D341Med (cell line): ENCODE measurements at regions not wholly inside any gene's neighbourhood (a gene's known extent, or its start where the extent isn't known, plus 50 kb on each side); places are given as distances from the start of the nearest gene placed in this dataset.
"Not testable (repeated sequence)": the region's sequence is repeated elsewhere in the genome, so short reads cannot be mapped to it uniquely, and the experiment has no call there.

ENCODE experiments used
- DNase-seq: peaks from one replicate; pipeline ENCODE4 v3.0.0; 2012; ENCODE audit warnings: low spot score

DNA sequence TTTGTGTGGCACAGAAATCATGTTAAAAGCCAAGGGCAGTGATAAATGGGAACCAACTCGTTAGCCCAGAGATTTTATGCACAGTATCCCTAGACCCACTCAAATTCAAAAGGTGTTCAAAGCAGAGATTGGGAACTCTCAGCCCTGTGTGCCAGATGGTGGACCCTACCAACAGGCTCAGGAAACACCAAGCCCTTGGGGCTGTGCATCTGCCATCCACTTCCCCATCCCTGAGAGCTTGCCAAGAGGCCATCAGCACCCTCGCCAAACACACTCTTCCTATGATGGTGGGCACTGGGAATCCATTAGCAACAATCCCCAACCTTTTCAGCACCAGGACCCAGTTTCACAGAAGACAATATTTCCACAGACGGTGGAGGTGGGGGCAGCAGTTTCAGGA is 194.2 kb upstream of the NFIA start:
- no peak for DNase-seq

DNA sequence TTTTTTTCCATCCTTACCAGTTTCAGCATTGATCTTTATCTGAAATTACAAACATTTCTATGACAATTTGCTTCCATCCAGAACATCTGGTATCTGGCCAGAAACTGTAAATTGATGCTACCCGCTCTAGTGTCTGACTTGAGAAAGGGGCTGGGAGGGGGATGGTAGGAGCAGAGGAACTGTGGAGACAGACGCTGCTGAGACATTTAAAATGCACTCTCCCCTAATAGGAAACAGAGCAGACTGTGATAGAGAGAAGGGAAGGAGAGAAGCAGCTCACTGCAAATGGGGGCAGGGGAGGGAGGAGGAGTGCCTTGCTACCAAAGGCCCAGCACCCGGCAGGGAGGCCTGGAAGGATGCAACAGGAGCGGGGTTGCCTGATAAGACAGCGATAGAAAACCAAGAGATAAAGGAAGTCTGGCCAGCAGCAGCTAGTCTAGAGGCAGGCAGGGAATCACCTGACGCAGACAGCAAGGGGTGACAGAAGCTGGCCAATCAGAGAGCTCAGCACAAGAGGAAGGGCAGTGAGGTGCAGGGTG is 195.5 kb upstream of the NFIA start:
- no peak for DNase-seq

DNA sequence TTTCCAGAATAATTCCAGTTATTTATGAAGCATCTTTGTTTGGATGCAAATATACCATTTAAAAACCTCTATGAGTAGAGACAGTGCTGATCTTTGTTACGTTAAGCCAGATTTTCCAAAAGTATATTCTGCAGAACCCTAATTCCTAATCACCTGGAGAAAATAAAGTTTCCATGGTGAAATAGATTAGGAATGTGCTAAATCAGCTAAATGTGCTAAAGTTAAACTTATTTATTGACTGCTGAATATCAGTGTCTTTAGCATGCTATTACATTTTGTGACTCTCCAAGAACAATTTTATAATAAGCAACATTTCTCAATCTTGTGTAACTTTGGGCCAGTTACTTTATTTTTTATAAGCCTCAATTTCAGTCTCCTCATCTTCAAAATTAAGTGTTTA is 196.3 kb upstream of the NFIA start:
- DNase-seq = no peak

DNA sequence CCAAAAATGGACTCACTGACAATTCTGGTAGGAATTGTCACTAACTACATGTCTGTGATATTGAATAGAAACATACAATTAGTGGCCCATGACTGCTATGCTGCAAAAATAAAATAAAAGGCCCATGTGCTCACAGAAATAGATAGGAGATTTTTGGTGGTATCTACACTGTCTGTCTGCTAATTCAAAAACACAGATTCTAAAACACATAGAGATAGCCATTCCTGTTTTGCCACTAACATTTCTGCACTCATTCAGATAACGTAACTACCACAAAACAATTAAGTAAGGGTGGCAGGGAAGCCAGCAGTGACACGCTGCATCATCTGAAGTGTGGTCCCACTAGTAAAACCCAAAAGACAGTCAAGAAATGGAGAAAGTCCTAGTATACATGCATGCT is 202.2 kb upstream of the NFIA start:
- DNase-seq = no peak

DNA sequence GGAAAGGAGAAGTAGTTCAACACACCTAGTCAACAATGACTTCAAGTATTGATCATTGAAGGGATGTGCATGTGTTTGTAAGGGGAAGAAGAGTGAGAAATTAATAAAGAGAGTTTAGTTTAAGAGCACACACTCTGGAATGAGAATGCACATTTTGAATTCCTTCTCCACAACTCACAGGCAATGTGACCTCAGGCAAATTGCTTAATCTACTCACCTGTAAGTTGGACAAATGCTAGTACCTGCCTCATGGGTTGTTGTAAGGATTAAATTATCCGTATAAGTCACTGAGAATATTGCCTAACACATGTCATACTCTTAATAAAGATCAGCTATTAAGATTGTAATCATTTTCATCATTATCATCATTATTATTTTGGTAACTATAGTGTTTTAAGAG is 204.0 kb upstream of the NFIA start:
- no peak for DNase-seq

DNA sequence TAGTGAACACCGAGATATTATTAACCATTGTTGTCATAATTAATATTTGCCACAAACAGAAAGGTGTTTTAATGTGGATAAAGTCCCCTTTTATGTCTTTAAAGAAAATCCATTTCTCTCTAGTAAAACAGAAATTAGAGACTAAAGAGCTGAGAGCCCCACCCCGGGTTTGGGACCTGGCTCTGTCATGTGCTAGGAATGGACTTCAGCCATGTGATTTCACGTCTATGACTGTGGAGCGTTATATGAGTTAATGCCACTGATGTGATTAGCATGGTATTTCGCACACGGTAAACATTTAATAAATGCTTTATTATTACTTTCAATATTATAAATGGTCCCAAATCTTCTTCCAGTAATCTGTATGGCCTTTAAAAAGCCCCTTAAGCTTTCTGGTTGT is 205.0 kb upstream of the NFIA start:
- DNase-seq = no peak

- no peak for DNase-seq
Observed at GRCh38 chr1:60876952-60877351, 205.4 kb upstream of the NFIA start.

- DNase-seq = no peak
Observed at GRCh38 chr1:60875138-60875537, 207.2 kb upstream of the NFIA start.

DNA sequence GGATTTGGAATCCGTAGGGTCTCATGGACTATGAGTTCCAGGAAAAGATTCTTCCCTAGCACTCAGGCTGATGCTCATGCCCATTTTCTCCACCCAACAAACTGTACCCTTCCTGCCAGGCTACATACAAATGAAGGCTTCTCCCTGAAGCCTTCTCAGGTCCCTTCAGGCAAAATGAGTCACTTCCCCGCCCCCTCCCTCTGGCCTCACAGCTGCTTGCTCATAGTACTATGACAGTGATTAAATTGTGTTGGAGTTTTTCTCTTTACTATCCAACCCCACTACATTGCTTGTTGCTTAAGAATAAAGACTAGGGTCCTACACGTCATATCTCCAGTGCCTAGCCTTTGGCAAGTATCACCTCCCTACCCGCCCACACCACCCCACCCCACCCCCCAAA is 207.6 kb upstream of the NFIA start:
- DNase-seq = no peak

DNA sequence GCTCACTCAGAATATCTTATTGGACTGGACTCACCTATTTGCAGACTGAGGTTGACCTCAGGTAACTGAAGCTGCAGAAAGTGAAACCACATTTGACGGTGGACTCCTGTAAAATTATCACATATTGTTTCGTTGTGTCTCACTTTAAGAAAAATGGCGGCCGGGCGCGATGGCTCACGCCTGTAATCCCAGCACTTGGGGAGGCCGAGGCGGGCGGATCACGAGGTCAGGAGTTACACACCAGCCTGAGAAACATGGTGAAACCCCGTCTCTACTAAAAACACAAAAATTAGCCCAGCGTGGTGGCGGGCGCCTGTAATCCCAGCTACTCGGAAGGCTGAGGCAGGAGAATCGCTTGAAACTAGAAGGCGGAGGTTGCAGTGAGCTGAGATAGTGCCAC is 209.0 kb upstream of the NFIA start:
- DNase-seq = not testable (repeated sequence)

- no peak for DNase-seq
Observed at GRCh38 chr1:60872426-60873054, 209.8 kb upstream of the NFIA start.

DNA sequence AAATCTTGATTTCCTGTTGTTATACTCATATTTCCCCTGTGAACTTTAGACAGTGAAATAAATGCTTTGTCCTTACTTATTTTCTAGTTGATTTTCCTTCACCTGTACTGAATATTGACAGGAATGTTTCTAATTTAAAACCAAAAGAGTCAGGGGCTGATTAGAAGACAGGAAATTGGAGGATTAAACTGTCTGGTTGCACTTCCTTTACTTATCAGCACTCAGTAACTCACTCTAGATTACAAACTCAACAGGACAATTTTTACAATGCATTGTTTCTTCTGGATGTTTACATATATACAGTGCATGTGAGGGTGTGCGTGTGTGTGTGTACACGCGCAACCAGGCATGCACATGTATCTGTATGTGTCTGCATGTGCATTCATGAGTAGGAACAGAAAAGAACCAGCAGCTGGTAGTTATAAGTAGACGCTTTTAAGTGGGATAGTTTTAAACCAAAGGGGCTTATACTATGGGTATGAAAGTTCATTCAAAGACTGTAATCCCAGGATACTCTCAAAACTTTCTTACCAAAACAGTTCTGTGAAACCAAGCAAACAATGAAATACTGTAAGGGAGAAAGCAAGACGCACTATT is 212.0 kb upstream of the NFIA start:
- no peak for DNase-seq

GRCh38 chr1:60868901-60869663 is 213.3 kb upstream of the NFIA start:
- no peak for DNase-seq

GRCh38 chr1:60867782-60868181 is 214.6 kb upstream of the NFIA start:
- DNase-seq = no peak

DNA sequence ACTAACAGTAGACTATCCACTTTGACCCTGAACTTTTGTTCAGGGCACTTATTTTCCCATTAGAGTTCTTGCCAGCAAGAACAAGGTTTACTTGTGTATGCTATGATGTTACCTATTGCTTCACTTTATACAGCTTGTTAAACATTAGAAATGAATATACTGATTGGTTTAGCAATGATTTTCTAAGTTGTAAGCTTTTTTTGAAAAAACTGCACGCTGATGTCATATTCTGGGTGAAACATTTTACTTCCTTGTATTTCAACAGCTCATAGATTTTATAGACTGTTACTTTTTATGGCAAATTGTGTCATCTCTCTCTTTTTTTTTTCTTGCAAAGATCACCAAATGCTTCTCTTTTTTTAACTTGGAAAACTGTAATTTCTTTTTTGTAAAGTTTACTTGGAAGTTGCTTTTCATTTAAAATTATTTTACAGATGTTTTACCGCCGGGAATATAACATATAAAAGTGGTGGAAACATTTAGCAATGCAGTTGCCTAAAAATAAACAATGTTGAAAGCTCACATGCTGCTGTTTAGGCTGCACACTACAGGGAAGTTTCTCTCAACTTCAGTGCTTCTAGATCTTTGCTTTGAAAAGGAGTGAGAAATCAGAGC is 215.3 kb upstream of the NFIA start:
- no peak for DNase-seq

DNA sequence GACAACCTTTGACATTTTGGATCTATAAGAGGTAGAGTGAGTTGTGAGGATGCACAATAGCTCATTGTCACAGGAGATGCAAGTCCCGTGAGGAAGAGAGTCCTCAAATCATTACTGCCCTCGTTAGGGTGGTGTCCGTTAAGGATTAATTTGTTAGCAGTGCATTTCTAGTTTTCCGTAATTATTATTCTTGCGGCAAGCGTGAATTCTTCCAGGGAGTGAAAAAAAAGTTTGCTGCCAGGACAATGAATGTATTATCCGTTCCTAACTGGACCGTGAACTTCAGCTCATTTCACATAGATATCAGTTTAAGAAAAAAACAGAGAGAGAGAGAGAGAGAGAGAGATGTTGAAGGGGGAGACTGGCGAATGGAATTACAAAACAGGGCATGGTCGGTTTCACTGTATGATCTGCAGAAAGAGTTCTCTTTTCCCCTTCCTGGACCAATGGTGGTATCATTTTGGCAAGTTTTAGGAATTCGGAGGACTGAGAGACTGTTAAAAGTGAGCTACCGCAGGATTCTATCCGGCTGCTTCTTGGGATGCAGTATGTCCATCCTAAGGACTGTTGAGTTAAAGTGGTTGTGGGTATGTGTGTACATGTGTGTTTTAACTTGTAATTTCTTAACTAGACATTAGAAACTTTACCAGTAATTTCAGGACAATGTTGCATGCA is 216.0 kb upstream of the NFIA start:
- DNase-seq = no peak

GRCh38 chr1:60865166-60865565 is 217.2 kb upstream of the NFIA start:
- DNase-seq = no peak

DNA sequence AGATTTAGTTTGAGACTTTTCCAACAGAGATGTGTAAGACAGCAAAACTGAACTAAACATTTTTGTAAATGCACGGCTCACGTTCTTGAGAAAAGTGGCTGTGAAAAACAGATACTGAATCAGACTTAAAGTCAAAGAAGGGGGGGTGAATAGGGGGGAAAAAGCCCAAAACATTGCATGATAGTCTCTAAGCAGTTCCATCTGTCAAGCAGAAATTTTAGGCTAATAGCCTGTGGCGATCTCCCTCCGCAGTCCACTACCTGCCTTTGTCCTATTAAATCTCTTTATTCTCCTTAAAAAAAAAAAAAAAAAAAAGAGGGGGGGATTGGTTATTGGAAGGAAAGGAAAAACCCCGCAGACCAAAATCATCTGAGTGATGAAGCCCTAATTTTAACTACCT is 217.6 kb upstream of the NFIA start:
- DNase-seq = no peak

DNA sequence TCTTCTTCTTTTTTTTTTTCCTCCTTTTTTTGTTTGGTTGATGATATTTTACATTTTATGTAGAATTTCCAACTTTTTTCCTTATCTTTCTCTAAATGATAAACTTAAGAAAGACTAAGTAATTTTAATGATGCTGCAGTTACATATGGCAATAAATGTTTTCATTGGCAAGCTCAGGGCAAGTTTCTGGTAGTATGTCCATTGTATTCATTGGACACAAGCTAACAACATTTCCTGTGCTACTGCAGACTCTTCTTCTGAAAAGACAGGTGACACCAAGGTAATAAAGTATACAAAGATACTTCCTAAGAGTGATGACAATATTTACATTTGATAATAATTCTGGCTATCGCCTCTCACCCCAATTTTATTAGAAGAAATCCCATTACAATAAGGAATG is 219.2 kb upstream of the NFIA start:
- no peak for DNase-seq

DNA sequence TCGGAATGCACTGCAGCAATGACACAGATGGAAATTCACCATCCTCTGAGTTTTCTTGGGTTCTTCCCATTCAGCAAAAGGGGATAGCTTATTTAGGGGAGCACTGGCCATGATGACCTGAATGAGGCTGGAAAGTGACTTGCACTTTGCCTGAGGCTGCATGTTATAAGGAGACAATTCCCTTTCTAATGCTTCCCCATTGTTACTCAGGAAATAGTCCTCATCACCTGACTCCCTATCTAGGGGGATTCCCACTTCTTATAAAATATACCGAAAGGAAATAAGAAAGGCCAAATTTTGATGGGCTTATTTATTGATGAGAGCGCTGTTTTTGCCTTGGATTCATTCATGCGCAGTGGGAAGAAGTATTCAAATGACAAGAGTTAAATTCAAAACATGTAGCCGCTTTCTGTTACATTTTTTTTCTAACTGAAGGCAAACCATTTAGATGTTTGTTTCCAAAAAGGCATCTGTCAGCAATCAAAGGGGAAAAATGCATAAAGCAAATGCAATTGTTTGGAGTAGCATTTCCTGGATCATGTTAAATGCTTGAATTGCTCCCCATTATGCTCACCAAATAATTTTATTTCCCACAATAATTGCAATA is 220.3 kb upstream of the NFIA start:
- no peak for DNase-seq

DNA sequence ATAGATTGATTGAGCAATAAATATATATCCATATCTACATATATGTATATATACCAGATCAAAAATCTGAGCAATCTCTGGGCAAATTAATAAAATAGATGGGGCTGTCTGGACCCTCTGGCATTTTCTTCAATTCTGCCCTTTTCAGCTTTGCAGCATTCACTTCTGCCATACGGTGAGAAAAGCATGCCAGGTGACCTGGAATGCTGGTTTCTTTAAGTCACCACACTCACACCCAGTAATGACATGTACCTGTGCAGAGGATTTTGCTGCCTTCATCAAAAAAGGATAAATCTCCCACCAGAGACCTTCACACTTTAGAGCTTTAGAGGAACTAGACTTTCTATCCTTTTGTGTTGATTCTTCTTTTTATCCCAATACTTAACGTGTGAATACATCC is 223.2 kb upstream of the NFIA start:
- no peak for DNase-seq

DNA sequence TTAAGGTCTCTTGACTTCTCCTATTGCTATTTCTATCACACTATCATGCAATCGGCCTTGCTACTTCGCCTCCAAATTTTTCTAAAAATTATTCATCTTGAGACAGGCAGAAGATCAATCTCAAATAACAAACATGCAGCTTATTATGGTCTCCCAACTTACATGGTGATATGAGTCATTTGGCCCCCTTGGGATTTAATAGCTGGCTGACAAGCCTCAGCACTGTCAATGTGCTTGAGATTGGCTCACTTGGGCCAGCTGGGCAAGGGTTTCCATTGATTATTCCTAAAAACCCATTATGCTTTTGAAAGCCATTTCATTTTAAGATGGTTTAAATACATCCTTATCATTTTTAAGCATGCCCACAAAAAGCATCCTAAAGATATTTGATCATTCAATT is 224.5 kb upstream of the NFIA start:
- DNase-seq = no peak
